ENCODE measurements at regions not wholly inside any gene's neighbourhood (a gene's known extent, or its start where the extent isn't known, plus 50 kb on each side); places are given as distances from the start of the nearest gene placed in this dataset.

DNA sequence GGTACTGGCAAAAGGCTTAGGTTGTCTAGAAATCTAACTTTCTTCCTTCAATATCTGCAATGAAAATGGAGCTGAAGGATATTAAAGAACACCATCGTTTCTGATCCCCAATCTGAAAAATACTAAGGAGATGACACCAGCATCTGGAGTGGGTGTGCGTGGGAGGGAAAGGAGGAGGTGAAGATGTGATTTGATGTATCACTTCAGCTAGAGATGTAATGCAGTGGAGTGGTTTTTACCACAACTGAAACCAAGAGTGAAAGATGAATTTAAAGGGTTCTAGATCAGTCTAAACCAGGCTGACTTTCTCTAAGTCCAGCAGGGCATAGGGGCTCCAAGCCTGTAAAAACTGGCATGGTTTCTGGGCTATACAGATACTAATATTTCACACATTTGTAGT, 148.4 kb downstream of the AKAP11 start:
- ChIA-PET RAD21 (ENCODE audit: low non-redundant PET in 1 of 2, low total read pairs in 2 of 2, uncharacterized antibody in 2 of 2, unreplicated experiment in 2 of 2) (no interaction called here), CTCF (no interaction called here), POLR2A (no interaction called here)
- Histone ChIP-seq H3K9me2 (ENCODE audit: insufficient read depth) (no peaks in the 10 kb centered on the region), H3K36me3 (ENCODE audit: control insufficient read depth in 1 of 2, insufficient read depth in 2 of 2, low read length in 2 of 2) (no peaks in the 10 kb centered on the region), H3K9me3 (ENCODE audit: control insufficient read depth in 1 of 2, insufficient read depth in 1 of 2, low read depth in 1 of 2, low read length in 2 of 2) (no peaks in the 10 kb centered on the region), H3K79me2 (ENCODE audit: insufficient read depth, low read length) (no peaks in the 10 kb centered on the region), H4K20me1 (ENCODE audit: insufficient read depth) (no peaks in the 10 kb centered on the region), H2AFZ (ENCODE audit: low read depth, low read length, poor library complexity, severe bottlenecking) (no peak overlapping the region), H3K4me3 (replicated peaks in 1 of 2; ENCODE audit: low read depth in 1 of 2, low read length in 2 of 2) (no peak overlapping the region), H3K4me2 (ENCODE audit: low read length) (no peak overlapping the region), H3K4me1 (ENCODE audit: control insufficient read depth in 1 of 2, insufficient read depth in 2 of 2, low read length in 2 of 2) (no peaks in the 10 kb centered on the region), H3K9ac (ENCODE audit: low read length) (no peak overlapping the region), H3K27me3 (ENCODE audit: insufficient read depth, low read length) (peaks cover 15% of the 10 kb centered on the region; the same call in 1 of the 2 replicates), H3K27ac (ENCODE audit: low read depth, low read length) (no peak overlapping the region)
- ATAC-seq (no peak), DNase-seq (ENCODE audit: low read depth, low spot score) (no peak)
- intact Hi-C loops (cut with micrococcal nuclease): no loop called here
- TF ChIP-seq, protein P1, sequence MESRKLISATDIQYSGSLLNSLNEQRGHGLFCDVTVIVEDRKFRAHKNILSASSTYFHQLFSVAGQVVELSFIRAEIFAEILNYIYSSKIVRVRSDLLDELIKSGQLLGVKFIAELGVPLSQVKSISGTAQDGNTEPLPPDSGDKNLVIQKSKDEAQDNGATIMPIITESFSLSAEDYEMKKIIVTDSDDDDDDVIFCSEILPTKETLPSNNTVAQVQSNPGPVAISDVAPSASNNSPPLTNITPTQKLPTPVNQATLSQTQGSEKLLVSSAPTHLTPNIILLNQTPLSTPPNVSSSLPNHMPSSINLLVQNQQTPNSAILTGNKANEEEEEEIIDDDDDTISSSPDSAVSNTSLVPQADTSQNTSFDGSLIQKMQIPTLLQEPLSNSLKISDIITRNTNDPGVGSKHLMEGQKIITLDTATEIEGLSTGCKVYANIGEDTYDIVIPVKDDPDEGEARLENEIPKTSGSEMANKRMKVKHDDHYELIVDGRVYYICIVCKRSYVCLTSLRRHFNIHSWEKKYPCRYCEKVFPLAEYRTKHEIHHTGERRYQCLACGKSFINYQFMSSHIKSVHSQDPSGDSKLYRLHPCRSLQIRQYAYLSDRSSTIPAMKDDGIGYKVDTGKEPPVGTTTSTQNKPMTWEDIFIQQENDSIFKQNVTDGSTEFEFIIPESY (IDR thresholded peaks at IDR 0.05; ENCODE audit: extremely low read depth, insufficient replicate concordance, low read length): no peak
- BruUV-seq (replicated peaks): no TSS peak

DNA sequence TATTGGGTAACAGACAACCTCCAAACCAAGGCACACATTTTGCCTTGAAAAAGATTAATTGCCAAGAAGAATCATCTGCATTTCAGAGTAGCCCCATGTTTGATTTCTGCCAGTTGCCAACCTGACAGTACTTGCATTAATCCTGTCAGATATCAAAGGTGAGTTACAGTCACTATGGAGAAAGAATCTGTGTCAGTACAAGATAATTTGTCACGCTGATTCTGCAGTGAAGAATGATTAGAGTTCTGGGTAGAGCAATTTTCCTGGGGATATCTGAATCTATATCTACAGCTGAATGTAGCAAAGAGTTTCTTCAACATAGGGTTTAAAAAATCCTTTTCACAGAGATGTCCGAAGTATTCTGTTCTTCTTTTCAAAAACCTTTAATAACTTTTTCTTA, 150.7 kb downstream of the AKAP11 start:
- Histone ChIP-seq H3K4me1 (ENCODE audit: control insufficient read depth in 1 of 2, insufficient read depth in 2 of 2, low read length in 2 of 2) (no peaks in the 10 kb centered on the region), H3K36me3 (ENCODE audit: control insufficient read depth in 1 of 2, insufficient read depth in 2 of 2, low read length in 2 of 2) (no peaks in the 10 kb centered on the region), H3K9ac (ENCODE audit: low read length) (no peak overlapping the region), H3K79me2 (ENCODE audit: insufficient read depth, low read length) (no peaks in the 10 kb centered on the region), H3K27me3 (ENCODE audit: insufficient read depth, low read length) (peaks cover 15% of the 10 kb centered on the region; the same call in 1 of the 2 replicates), H2AFZ (ENCODE audit: low read depth, low read length, poor library complexity, severe bottlenecking) (no peak overlapping the region), H3K4me3 (replicated peaks in 1 of 2; ENCODE audit: low read depth in 1 of 2, low read length in 2 of 2) (no peak overlapping the region), H3K27ac (ENCODE audit: low read depth, low read length) (no peak overlapping the region), H4K20me1 (ENCODE audit: insufficient read depth) (no peaks in the 10 kb centered on the region), H3K4me2 (ENCODE audit: low read length) (no peak overlapping the region), H3K9me2 (ENCODE audit: insufficient read depth) (no peaks in the 10 kb centered on the region), H3K9me3 (ENCODE audit: control insufficient read depth in 1 of 2, insufficient read depth in 1 of 2, low read depth in 1 of 2, low read length in 2 of 2) (no peaks in the 10 kb centered on the region)
- intact Hi-C loops (cut with micrococcal nuclease): no loop called here
- RAD21 ChIA-PET (ENCODE audit: low non-redundant PET in 1 of 2, low total read pairs in 2 of 2, uncharacterized antibody in 2 of 2, unreplicated experiment in 2 of 2): no interaction called here
- POLR2A ChIA-PET: no interaction called here
- CTCF ChIA-PET: no interaction called here
- DNase-seq (ENCODE audit: low read depth, low spot score) (no peak), ATAC-seq (no peak)
- no TSS peak for BruUV-seq (replicated peaks)
- TF ChIP-seq ELF1 (IDR thresholded peaks at IDR 0.05; ENCODE audit: borderline replicate concordance, low read depth) (no peak), TCF7L2 (IDR thresholded peaks at IDR 0.05; ENCODE audit: borderline replicate concordance, extremely low read depth, insufficient read depth, insufficient read length) (no peak), POLR2AphosphoS5 (IDR thresholded peaks at IDR 0.05; ENCODE audit: low read depth, low read length) (no peak), RAD21 (IDR thresholded peaks at IDR 0.05; ENCODE audit: low read depth) (no peak)
- TF ChIP-seq, protein P2, sequence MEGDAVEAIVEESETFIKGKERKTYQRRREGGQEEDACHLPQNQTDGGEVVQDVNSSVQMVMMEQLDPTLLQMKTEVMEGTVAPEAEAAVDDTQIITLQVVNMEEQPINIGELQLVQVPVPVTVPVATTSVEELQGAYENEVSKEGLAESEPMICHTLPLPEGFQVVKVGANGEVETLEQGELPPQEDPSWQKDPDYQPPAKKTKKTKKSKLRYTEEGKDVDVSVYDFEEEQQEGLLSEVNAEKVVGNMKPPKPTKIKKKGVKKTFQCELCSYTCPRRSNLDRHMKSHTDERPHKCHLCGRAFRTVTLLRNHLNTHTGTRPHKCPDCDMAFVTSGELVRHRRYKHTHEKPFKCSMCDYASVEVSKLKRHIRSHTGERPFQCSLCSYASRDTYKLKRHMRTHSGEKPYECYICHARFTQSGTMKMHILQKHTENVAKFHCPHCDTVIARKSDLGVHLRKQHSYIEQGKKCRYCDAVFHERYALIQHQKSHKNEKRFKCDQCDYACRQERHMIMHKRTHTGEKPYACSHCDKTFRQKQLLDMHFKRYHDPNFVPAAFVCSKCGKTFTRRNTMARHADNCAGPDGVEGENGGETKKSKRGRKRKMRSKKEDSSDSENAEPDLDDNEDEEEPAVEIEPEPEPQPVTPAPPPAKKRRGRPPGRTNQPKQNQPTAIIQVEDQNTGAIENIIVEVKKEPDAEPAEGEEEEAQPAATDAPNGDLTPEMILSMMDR (IDR thresholded peaks at IDR 0.05 in 2 of 3, conservative IDR thresholded peaks at IDR 0.05 in 1 of 3; ENCODE audit: borderline replicate concordance in 1 of 3, insufficient read depth in 1 of 3, low read depth in 2 of 3, low read length in 2 of 3): no peak
- TF ChIP-seq, protein P3, sequence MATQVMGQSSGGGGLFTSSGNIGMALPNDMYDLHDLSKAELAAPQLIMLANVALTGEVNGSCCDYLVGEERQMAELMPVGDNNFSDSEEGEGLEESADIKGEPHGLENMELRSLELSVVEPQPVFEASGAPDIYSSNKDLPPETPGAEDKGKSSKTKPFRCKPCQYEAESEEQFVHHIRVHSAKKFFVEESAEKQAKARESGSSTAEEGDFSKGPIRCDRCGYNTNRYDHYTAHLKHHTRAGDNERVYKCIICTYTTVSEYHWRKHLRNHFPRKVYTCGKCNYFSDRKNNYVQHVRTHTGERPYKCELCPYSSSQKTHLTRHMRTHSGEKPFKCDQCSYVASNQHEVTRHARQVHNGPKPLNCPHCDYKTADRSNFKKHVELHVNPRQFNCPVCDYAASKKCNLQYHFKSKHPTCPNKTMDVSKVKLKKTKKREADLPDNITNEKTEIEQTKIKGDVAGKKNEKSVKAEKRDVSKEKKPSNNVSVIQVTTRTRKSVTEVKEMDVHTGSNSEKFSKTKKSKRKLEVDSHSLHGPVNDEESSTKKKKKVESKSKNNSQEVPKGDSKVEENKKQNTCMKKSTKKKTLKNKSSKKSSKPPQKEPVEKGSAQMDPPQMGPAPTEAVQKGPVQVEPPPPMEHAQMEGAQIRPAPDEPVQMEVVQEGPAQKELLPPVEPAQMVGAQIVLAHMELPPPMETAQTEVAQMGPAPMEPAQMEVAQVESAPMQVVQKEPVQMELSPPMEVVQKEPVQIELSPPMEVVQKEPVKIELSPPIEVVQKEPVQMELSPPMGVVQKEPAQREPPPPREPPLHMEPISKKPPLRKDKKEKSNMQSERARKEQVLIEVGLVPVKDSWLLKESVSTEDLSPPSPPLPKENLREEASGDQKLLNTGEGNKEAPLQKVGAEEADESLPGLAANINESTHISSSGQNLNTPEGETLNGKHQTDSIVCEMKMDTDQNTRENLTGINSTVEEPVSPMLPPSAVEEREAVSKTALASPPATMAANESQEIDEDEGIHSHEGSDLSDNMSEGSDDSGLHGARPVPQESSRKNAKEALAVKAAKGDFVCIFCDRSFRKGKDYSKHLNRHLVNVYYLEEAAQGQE (IDR thresholded peaks at IDR 0.05; ENCODE audit: low read depth): no peak

Measured in HCT116 (cell line).